HepG2 (cell line): ENCODE measurements at regions not wholly inside any gene's neighbourhood (a gene's known extent, or its start where the extent isn't known, plus 50 kb on each side); places are given as distances from the start of the nearest gene placed in this dataset.

ENCODE experiments used
- ATAC-seq: fragments of 200-7000 bp; cut with Tn5 transposase; 3 replicates; pipeline ENCODE4 v1.9.1; 2020; ENCODE audit warnings: mild to moderate bottlenecking, moderate library complexity
- BruUV-seq: library from RNA; stranded (reverse); fragments of 400-500 nt; replicated peaks from 2 replicates; lab custom pipeline; 2021; lab: Mats Ljungman, UMichigan
- CTCF ChIA-PET: fragments of 300-600 bp; formaldehyde crosslinking; extraction: SDS; loops from one replicate; lab custom pipeline; 2021; ENCODE audit warnings: low total read pairs, inconsistent platforms, low intra/inter-chr PET ratio; lab: Yijun Ruan, JAX
- POLR2A ChIA-PET: fragments of 350-600 bp; sonication (Branson Sonifier 250); formaldehyde crosslinking; loops from one replicate; lab custom pipeline; 2020; ENCODE audit warnings: antibody characterized with exemption, inconsistent platforms; lab: Yijun Ruan, JAX
- DNase-seq: peaks from one replicate; pipeline ENCODE4 v3.0.0-alpha.2; 2015; ENCODE audit warnings: low spot score
- FAIRE-seq: peaks from 3 replicates; lab custom pipeline; 2011; peaks lifted over from hg19 to GRCh38; lab: Jason Lieb, UNC
- H2AFZ ChIP-seq: one replicate; pipeline ENCODE4 v1.6.1; 2011; ENCODE audit warnings: low read length, inconsistent platforms
- H3K27ac ChIP-seq: fragments of 300-600 bp; 3 replicates; pipeline ENCODE4 v1.8.0; 2011; ENCODE audit warnings: mixed run types, mild to moderate bottlenecking, mixed read lengths, low read length, inconsistent platforms; ENCODE audit not compliant: insufficient read depth; ENCODE audit errors: extremely low read length
- H3K27me3 ChIP-seq, 2 experiments: fragments of 200-600 bp in 1 of 2; 2 replicates in 1 of 2; 3 replicates in 1 of 2; pipeline versions ENCODE4 v1.6.0 to v1.8.0; 2011; ENCODE audit warnings: low read length in 2 of 2, mild to moderate bottlenecking in 2 of 2, moderate library complexity in 2 of 2, inconsistent platforms in 1 of 2; ENCODE audit not compliant: insufficient read depth in 2 of 2, control insufficient read depth in 1 of 2
- H3K36me3 ChIP-seq, 2 experiments: fragments of 200-600 bp in 1 of 2; replicated peaks in 1 of 2; 2 replicates in 1 of 2; 3 replicates in 1 of 2; pipeline versions ENCODE4 v1.5.1 to v1.8.0; 2011; ENCODE audit warnings: low read length in 2 of 2, inconsistent platforms in 1 of 2; ENCODE audit not compliant: insufficient read depth in 2 of 2, control insufficient read depth in 1 of 2
- H3K4me1 ChIP-seq: 2 replicates; pipeline ENCODE4 v1.5.1; 2012; ENCODE audit warnings: low read length, inconsistent platforms; ENCODE audit not compliant: insufficient read depth
- H3K4me2 ChIP-seq: 2 replicates; pipeline ENCODE4 v1.6.0; 2011; ENCODE audit warnings: low read depth, low read length, inconsistent platforms
- H3K4me3 ChIP-seq, 3 experiments: fragments of 200-600 bp in 1 of 3; sonication (generic), shearing (Covaris generic) in 1 of 3; replicated peaks in 1 of 3; 2 replicates each; pipeline ENCODE4 v1.5.1; 2011 to 2016; ENCODE audit warnings: low read length in 3 of 3, inconsistent platforms in 2 of 3, low read depth in 2 of 3, mild to moderate bottlenecking in 2 of 3, control low read depth in 1 of 3, mixed read lengths in 1 of 3; ENCODE audit not compliant: insufficient read depth in 1 of 3
- H3K79me2 ChIP-seq: one replicate; pipeline ENCODE4 v1.6.1; 2011; ENCODE audit warnings: low read length, inconsistent platforms; ENCODE audit not compliant: insufficient read depth
- H3K9ac ChIP-seq: 2 replicates; pipeline ENCODE4 v1.6.0; 2011; ENCODE audit warnings: mild to moderate bottlenecking, low read depth, low read length, inconsistent platforms; ENCODE audit not compliant: insufficient read depth
- H3K9me3 ChIP-seq: 2 replicates; pipeline ENCODE4 v1.5.1; 2012; ENCODE audit warnings: mild to moderate bottlenecking, low read length
- H4K20me1 ChIP-seq: 2 replicates; pipeline ENCODE4 v1.6.0; 2011; ENCODE audit warnings: inconsistent platforms, mild to moderate bottlenecking, low read length, moderate library complexity; ENCODE audit not compliant: insufficient read depth
- FLYWCH1 ChIP-seq: sonication (generic); formaldehyde crosslinking; IDR thresholded peaks from 2 replicates; pipeline ENCODE4 v1.8.1; 2023; ENCODE audit warnings: mild to moderate bottlenecking, missing genetic modification reagents
- HOXA7 ChIP-seq: sonication (generic); formaldehyde crosslinking; IDR thresholded peaks from 2 replicates; pipeline ENCODE4 v1.8.1; 2022; ENCODE audit warnings: mild to moderate bottlenecking, missing genetic modification reagents, moderate library complexity
- HOXA9 ChIP-seq: sonication (generic); formaldehyde crosslinking; IDR thresholded peaks from 2 replicates; pipeline ENCODE4 v1.8.1; 2022; ENCODE audit warnings: missing genetic modification reagents, mild to moderate bottlenecking, moderate library complexity, borderline replicate concordance
- LRRFIP1 ChIP-seq: sonication (generic); formaldehyde crosslinking; conservative IDR thresholded peaks from 2 replicates; pipeline ENCODE4 v1.4.0; 2020; ENCODE audit warnings: missing genetic modification reagents
- TSC22D2 ChIP-seq: sonication (generic); formaldehyde crosslinking; IDR thresholded peaks from 2 replicates; pipeline ENCODE4 v1.5.1; 2020; ENCODE audit warnings: missing genetic modification reagents, mild to moderate bottlenecking, borderline replicate concordance
- XRCC5 ChIP-seq: fragments of 200-400 bp; formaldehyde crosslinking; optimal IDR thresholded peaks from 2 replicates; pipeline ENCODE3; 2017; ENCODE audit warnings: mild to moderate bottlenecking, low read length
- ZBTB21 ChIP-seq: sonication (generic); formaldehyde crosslinking; IDR thresholded peaks from 2 replicates; pipeline ENCODE4 v1.4.0; 2020; ENCODE audit warnings: missing genetic modification reagents
- ZBTB42 ChIP-seq: sonication (generic); formaldehyde crosslinking; IDR thresholded peaks from 2 replicates; pipeline ENCODE4 v1.5.0; 2020; ENCODE audit warnings: mild to moderate bottlenecking, missing genetic modification reagents
- ZMYM4 ChIP-seq: sonication (generic); formaldehyde crosslinking; IDR thresholded peaks from 2 replicates; pipeline ENCODE4 v1.8.1; 2023; ENCODE audit warnings: mild to moderate bottlenecking, missing genetic modification reagents
- ZNF260 ChIP-seq: sonication (generic); formaldehyde crosslinking; IDR thresholded peaks from 2 replicates; pipeline ENCODE4 v1.4.0; 2020; ENCODE audit warnings: missing genetic modification reagents, low read depth, mild to moderate bottlenecking, borderline replicate concordance
- ZNF691 ChIP-seq: sonication (generic); formaldehyde crosslinking; IDR thresholded peaks from 2 replicates; pipeline ENCODE4 v1.4.0; 2020; ENCODE audit warnings: missing genetic modification reagents, low read depth, mild to moderate bottlenecking, borderline replicate concordance
- WGBS: methylation state at CpG from one replicate; pipeline ENCODE4 v1.1.6; 2017; ENCODE audit warnings: low lambda C conversion rate; 5-methylcytosine and 5-hydroxymethylcytosine counted together
- in situ Hi-C: cut with HindIII; loops from 2 replicates; pipeline ENCODE4 v1.10.0; 2017; ENCODE audit warnings: low pct_unique_long_range_greater_than_20kb; ENCODE audit not compliant: extremely low pct_ligation_motif_present
- intact Hi-C: fragments of 100-400 bp; cut with micrococcal nuclease; formaldehyde crosslinking; loops from one replicate; pipeline ENCODE4 v1.10.0; 2022; ENCODE audit not compliant: unreplicated experiment
- TF ChIP-seq, protein P1 (sequence below): sonication (generic); formaldehyde crosslinking; conservative IDR thresholded peaks from 2 replicates; pipeline ENCODE4 v1.8.0; 2022; ENCODE audit warnings: missing genetic modification reagents

GRCh38 chr10:36170943-36171501 is 528.9 kb upstream of the FZD8 start:
- Histone ChIP-seq H3K4me1 (no peaks in the 10 kb centered on the region), H3K9me3 (no peaks in the 10 kb centered on the region), H3K79me2 (no peaks in the 10 kb centered on the region)
- TF ChIP-seq LRRFIP1 (CRISPR knock-in tag) (no peak), TSC22D2 (CRISPR knock-in tag) (no peak), ZNF691 (CRISPR knock-in tag) (no peak), ZBTB21 (no peak), XRCC5 (no peak), ZBTB42 (CRISPR knock-in tag) (no peak), HOXA7 (CRISPR knock-in tag) (no peak), ZMYM4 (CRISPR knock-in tag) (no peak), FLYWCH1 (CRISPR knock-in tag) (no peak), ZNF260 (CRISPR knock-in tag) (no peak), HOXA9 (CRISPR knock-in tag) (no peak)
- TF ChIP-seq, protein P1, sequence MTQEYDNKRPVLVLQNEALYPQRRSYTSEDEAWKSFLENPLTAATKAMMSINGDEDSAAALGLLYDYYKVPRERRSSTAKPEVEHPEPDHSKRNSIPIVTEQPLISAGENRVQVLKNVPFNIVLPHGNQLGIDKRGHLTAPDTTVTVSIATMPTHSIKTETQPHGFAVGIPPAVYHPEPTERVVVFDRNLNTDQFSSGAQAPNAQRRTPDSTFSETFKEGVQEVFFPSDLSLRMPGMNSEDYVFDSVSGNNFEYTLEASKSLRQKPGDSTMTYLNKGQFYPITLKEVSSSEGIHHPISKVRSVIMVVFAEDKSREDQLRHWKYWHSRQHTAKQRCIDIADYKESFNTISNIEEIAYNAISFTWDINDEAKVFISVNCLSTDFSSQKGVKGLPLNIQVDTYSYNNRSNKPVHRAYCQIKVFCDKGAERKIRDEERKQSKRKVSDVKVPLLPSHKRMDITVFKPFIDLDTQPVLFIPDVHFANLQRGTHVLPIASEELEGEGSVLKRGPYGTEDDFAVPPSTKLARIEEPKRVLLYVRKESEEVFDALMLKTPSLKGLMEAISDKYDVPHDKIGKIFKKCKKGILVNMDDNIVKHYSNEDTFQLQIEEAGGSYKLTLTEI, result no peak
- TF ChIP-seq, all 625 proteins: peak for 0
- intact Hi-C loops, result no loop called here
- FAIRE-seq (no peak), DNase-seq (no peak), ATAC-seq (no peak)
- Histone ChIP-seq H3K9ac (no peak overlapping the region), H3K27ac (no peak overlapping the region), H2AFZ (no peak overlapping the region), H3K27me3 (no peaks in the 10 kb centered on the region), H4K20me1 (no peaks in the 10 kb centered on the region), H3K4me2 (no peak overlapping the region), H3K4me3 (no peak overlapping the region), H3K36me3 (no peaks in the 10 kb centered on the region)
- in situ Hi-C loops, result no loop called here
- BruUV-seq, result no TSS peak
- ChIA-PET POLR2A (no interaction called here), CTCF (no interaction called here)
- 22% methylated on average over 4 of the region's 4 CpGs for WGBS
